Loucy (cell line): ENCODE measurements at regions not wholly inside any gene's neighbourhood (a gene's known extent, or its start where the extent isn't known, plus 50 kb on each side); places are given as distances from the start of the nearest gene placed in this dataset.

Source experiments
- EZH2phosphoT487 ChIP-seq: fragments of 200-600 bp; IDR thresholded peaks from 2 replicates; pipeline ENCODE4 v1.6.1; 2018; ENCODE audit warnings: antibody characterized with exemption, mild to moderate bottlenecking, moderate library complexity, borderline replicate concordance
- TF ChIP-seq, protein P1 (sequence below): fragments of 200-600 bp; sonication (generic); conservative IDR thresholded peaks from 2 replicates; pipeline ENCODE4 v1.5.1; 2014; ENCODE audit warnings: mild to moderate bottlenecking, antibody characterized with exemption, low read length

DNA sequence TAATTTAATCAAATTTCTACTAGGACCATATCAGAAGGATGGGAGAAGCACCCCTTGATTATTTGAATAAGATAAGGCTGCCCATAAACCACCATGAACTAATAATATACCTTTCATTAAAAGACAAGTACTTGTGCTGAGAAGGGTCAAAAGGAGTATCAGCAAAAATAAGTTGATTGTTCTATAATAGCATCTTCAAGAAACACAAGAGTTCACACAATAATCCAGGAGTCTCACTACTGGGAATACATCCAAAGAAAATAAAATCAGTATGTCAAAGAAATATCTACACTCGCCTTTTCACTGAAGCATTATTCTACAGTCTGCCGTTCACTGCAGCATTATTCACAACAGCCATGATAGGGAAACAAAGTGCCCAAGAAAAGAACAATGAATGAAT, 1310.1 kb upstream of the PCDH9 start:
- TF ChIP-seq, protein P1, sequence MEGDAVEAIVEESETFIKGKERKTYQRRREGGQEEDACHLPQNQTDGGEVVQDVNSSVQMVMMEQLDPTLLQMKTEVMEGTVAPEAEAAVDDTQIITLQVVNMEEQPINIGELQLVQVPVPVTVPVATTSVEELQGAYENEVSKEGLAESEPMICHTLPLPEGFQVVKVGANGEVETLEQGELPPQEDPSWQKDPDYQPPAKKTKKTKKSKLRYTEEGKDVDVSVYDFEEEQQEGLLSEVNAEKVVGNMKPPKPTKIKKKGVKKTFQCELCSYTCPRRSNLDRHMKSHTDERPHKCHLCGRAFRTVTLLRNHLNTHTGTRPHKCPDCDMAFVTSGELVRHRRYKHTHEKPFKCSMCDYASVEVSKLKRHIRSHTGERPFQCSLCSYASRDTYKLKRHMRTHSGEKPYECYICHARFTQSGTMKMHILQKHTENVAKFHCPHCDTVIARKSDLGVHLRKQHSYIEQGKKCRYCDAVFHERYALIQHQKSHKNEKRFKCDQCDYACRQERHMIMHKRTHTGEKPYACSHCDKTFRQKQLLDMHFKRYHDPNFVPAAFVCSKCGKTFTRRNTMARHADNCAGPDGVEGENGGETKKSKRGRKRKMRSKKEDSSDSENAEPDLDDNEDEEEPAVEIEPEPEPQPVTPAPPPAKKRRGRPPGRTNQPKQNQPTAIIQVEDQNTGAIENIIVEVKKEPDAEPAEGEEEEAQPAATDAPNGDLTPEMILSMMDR = no peak
- TF ChIP-seq EZH2phosphoT487 = no peak
